ENCODE measurements at regions not wholly inside any gene's neighbourhood (a gene's known extent, or its start where the extent isn't known, plus 50 kb on each side); places are given as distances from the start of the nearest gene placed in this dataset.

DNA sequence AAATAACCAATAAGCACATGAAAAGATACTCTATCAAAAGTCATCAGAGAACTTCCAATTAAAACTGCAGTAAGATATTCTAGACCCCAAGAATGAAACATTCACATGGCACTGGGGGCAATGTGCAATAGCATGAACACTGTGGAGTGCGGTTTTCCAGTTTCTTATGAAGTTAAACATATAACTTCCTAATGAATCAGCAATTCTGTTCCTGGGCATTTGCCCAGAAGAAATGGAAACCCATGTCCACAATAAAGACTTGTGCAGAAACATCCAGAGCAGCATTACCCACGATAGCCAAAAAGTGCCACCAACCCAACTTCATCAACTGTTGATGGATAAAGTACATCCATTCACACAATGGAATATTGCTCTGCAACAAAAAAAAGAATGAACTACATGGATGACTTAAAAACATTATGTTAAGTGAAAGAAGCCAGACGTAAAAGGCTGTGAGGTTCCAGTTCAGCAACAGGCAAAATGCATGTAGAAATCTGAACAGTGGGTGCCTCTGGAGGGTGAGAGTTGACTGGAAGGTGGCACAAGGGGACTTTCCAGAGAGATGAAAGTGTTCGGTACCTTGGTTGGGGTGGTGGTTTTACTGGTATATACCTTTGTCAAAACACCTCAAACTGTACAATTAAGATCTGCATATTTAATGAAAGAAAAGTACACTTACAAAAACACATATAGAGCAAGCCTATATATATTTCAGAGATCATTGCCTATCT, 207.2 kb upstream of the ECI2 start:
- H2AFZ ChIP-seq (ENCODE audit: low read depth, low read length) = no peak overlapping the region
- H3K27ac ChIP-seq (ENCODE audit: low read length) = no peak overlapping the region
- no peaks in the 10 kb centered on the region for H3K9me2 ChIP-seq (ENCODE audit: insufficient read depth, low read length)
- H3K36me3 ChIP-seq (ENCODE audit: insufficient read depth, low read length) = no peaks in the 10 kb centered on the region
- H4K20me1 ChIP-seq (ENCODE audit: insufficient read depth) = no peaks in the 10 kb centered on the region
- H3K9me3 ChIP-seq (ENCODE audit: low read length) = no peaks in the 10 kb centered on the region
- TF ChIP-seq RAD21 (conservative IDR thresholded peaks at IDR 0.05) (no peak), EP300 (conservative IDR thresholded peaks at IDR 0.05; ENCODE audit: poor library complexity, severe bottlenecking) (no peak), MXI1 (conservative IDR thresholded peaks at IDR 0.05; ENCODE audit: poor library complexity, severe bottlenecking) (no peak), SMC3 (conservative IDR thresholded peaks at IDR 0.05; ENCODE audit: poor library complexity) (no peak), POLR2AphosphoS5 (IDR thresholded peaks at IDR 0.05) (no peak), TAF1 (IDR thresholded peaks at IDR 0.05; ENCODE audit: low read depth) (no peak)
- TF ChIP-seq, protein P1, sequence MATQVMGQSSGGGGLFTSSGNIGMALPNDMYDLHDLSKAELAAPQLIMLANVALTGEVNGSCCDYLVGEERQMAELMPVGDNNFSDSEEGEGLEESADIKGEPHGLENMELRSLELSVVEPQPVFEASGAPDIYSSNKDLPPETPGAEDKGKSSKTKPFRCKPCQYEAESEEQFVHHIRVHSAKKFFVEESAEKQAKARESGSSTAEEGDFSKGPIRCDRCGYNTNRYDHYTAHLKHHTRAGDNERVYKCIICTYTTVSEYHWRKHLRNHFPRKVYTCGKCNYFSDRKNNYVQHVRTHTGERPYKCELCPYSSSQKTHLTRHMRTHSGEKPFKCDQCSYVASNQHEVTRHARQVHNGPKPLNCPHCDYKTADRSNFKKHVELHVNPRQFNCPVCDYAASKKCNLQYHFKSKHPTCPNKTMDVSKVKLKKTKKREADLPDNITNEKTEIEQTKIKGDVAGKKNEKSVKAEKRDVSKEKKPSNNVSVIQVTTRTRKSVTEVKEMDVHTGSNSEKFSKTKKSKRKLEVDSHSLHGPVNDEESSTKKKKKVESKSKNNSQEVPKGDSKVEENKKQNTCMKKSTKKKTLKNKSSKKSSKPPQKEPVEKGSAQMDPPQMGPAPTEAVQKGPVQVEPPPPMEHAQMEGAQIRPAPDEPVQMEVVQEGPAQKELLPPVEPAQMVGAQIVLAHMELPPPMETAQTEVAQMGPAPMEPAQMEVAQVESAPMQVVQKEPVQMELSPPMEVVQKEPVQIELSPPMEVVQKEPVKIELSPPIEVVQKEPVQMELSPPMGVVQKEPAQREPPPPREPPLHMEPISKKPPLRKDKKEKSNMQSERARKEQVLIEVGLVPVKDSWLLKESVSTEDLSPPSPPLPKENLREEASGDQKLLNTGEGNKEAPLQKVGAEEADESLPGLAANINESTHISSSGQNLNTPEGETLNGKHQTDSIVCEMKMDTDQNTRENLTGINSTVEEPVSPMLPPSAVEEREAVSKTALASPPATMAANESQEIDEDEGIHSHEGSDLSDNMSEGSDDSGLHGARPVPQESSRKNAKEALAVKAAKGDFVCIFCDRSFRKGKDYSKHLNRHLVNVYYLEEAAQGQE (IDR thresholded peaks at IDR 0.05; ENCODE audit: borderline replicate concordance) = no peak
- H3K9ac ChIP-seq (ENCODE audit: low read length) = no peak overlapping the region
- H3K79me2 ChIP-seq (replicated peaks; ENCODE audit: insufficient read depth, low read length) = no peaks in the 10 kb centered on the region
- H3F3A ChIP-seq (ENCODE audit: insufficient read depth, low read length, poor library complexity, severe bottlenecking) = no peaks in the 10 kb centered on the region
- no peak overlapping the region for H3K4me2 ChIP-seq (ENCODE audit: low read length)
- no peaks in the 10 kb centered on the region for H3K27me3 ChIP-seq (ENCODE audit: insufficient read depth, low read depth, low read length)
- no peak overlapping the region for H3K4me3 ChIP-seq (ENCODE audit: low read length)

DNA sequence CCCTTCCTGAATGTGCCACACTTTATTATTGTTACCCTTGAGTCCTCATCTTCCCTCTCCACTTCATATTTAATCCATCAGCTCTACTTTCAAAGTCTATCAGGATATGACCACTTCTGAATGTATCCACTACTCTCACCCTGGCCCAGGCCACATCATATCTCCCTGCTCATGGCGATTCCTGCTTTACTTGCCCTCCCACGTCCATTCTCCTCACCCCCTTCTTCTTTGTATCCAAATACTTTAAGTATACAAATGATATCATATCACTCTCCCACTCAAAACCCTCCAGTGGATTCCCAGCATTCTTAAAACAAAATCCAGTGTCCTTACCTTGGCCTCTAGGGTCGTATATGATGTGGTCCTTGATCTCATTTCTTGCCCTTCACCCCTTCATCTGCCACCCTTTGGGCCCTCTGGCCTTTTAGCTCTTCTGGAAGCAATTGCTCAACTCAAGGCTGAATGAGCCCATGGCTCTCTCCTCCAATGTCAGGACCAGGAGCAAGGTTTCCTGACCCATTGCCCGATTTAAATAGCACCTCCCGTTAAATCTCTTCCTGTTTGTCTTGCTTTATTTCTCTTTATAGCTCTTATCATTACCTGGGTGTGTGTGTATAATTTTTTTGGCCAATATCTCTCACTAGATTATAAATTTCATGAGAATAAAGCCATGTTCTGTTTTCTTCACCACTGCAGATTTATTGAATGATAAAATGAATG, 205.9 kb upstream of the ECI2 start:
- no peak overlapping the region for H3K9ac ChIP-seq (ENCODE audit: low read length)
- H4K20me1 ChIP-seq (ENCODE audit: insufficient read depth) = no peaks in the 10 kb centered on the region
- H3K27me3 ChIP-seq (ENCODE audit: insufficient read depth, low read depth, low read length) = no peaks in the 10 kb centered on the region
- H3K9me2 ChIP-seq (ENCODE audit: insufficient read depth, low read length) = no peaks in the 10 kb centered on the region
- no peaks in the 10 kb centered on the region for H3K9me3 ChIP-seq (ENCODE audit: low read length)
- H3K79me2 ChIP-seq (replicated peaks; ENCODE audit: insufficient read depth, low read length) = no peaks in the 10 kb centered on the region
- no peak overlapping the region for H2AFZ ChIP-seq (ENCODE audit: low read depth, low read length)
- H3F3A ChIP-seq (ENCODE audit: insufficient read depth, low read length, poor library complexity, severe bottlenecking) = no peaks in the 10 kb centered on the region
- no peaks in the 10 kb centered on the region for H3K36me3 ChIP-seq (ENCODE audit: insufficient read depth, low read length)
- no peak overlapping the region for H3K27ac ChIP-seq (ENCODE audit: low read length)
- TF ChIP-seq, protein P2, sequence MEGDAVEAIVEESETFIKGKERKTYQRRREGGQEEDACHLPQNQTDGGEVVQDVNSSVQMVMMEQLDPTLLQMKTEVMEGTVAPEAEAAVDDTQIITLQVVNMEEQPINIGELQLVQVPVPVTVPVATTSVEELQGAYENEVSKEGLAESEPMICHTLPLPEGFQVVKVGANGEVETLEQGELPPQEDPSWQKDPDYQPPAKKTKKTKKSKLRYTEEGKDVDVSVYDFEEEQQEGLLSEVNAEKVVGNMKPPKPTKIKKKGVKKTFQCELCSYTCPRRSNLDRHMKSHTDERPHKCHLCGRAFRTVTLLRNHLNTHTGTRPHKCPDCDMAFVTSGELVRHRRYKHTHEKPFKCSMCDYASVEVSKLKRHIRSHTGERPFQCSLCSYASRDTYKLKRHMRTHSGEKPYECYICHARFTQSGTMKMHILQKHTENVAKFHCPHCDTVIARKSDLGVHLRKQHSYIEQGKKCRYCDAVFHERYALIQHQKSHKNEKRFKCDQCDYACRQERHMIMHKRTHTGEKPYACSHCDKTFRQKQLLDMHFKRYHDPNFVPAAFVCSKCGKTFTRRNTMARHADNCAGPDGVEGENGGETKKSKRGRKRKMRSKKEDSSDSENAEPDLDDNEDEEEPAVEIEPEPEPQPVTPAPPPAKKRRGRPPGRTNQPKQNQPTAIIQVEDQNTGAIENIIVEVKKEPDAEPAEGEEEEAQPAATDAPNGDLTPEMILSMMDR (IDR thresholded peaks at IDR 0.05; ENCODE audit: poor library complexity, severe bottlenecking) = no peak
- TF ChIP-seq, protein P1 (IDR thresholded peaks at IDR 0.05; ENCODE audit: borderline replicate concordance) = no peak
- TF ChIP-seq EZH2 (IDR thresholded peaks at IDR 0.05; ENCODE audit: borderline replicate concordance, insufficient read depth, low read length, poor library complexity, severe bottlenecking) = no peak
- no peak for TF ChIP-seq RAD21 (conservative IDR thresholded peaks at IDR 0.05)
- no peak for TF ChIP-seq SMC3 (conservative IDR thresholded peaks at IDR 0.05; ENCODE audit: poor library complexity)
- TF ChIP-seq TAF1 (IDR thresholded peaks at IDR 0.05; ENCODE audit: low read depth) = no peak
- no peak for TF ChIP-seq MXI1 (conservative IDR thresholded peaks at IDR 0.05; ENCODE audit: poor library complexity, severe bottlenecking)
- TF ChIP-seq EP300 (conservative IDR thresholded peaks at IDR 0.05; ENCODE audit: poor library complexity, severe bottlenecking) = no peak
- TF ChIP-seq POLR2AphosphoS5 (IDR thresholded peaks at IDR 0.05) = no peak
- H3K4me3 ChIP-seq (ENCODE audit: low read length) = no peak overlapping the region
- H3K4me2 ChIP-seq (ENCODE audit: low read length) = no peak overlapping the region
